ENCODE measurements at regions not wholly inside any gene's neighbourhood (a gene's known extent, or its start where the extent isn't known, plus 50 kb on each side); places are given as distances from the start of the nearest gene placed in this dataset.

DNA sequence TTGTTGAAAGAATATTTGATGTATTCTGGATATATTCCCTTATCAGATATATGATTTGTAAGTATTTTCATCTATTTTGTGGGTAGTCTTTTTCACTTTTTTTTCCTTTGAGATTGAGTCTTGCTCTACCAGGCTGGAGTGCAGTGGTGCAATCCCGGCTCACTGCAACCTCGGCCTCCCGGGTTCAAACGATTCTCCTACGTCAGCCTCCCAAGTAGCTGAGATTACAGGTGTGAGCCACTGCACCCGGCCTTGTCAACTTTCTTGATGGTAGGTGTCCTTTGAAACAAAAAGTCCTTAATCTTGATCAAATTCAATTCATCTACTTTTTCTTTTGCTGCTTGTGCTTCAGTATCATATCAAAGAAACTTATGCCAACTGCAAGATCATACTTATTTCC, 297.2 kb upstream of the NRSN1 start:
- no peak overlapping the region for H3K4me2 ChIP-seq (ENCODE audit: low read length)
- no peak overlapping the region for H3K27ac ChIP-seq (ENCODE audit: low read length)
- no peak overlapping the region for H3K9ac ChIP-seq (ENCODE audit: low read length)
- no peaks in the 10 kb centered on the region for H3K9me2 ChIP-seq (ENCODE audit: insufficient read depth, low read length)
- no peaks in the 10 kb centered on the region for H4K20me1 ChIP-seq (ENCODE audit: insufficient read depth)
- H3K9me3 ChIP-seq (ENCODE audit: low read length): no peaks in the 10 kb centered on the region
- no peak overlapping the region for H2AFZ ChIP-seq (ENCODE audit: low read depth, low read length)
- no peaks in the 10 kb centered on the region for H3F3A ChIP-seq (ENCODE audit: insufficient read depth, low read length, poor library complexity, severe bottlenecking)
- TF ChIP-seq POLR2AphosphoS5 (IDR thresholded peaks at IDR 0.05) (no peak), SMC3 (conservative IDR thresholded peaks at IDR 0.05; ENCODE audit: poor library complexity) (no peak), RAD21 (conservative IDR thresholded peaks at IDR 0.05) (no peak), EP300 (conservative IDR thresholded peaks at IDR 0.05; ENCODE audit: poor library complexity, severe bottlenecking) (no peak), EZH2 (IDR thresholded peaks at IDR 0.05; ENCODE audit: borderline replicate concordance, insufficient read depth, low read length, poor library complexity, severe bottlenecking) (no peak), TAF1 (IDR thresholded peaks at IDR 0.05; ENCODE audit: low read depth) (no peak), MXI1 (conservative IDR thresholded peaks at IDR 0.05; ENCODE audit: poor library complexity, severe bottlenecking) (no peak)
- TF ChIP-seq, protein P1, sequence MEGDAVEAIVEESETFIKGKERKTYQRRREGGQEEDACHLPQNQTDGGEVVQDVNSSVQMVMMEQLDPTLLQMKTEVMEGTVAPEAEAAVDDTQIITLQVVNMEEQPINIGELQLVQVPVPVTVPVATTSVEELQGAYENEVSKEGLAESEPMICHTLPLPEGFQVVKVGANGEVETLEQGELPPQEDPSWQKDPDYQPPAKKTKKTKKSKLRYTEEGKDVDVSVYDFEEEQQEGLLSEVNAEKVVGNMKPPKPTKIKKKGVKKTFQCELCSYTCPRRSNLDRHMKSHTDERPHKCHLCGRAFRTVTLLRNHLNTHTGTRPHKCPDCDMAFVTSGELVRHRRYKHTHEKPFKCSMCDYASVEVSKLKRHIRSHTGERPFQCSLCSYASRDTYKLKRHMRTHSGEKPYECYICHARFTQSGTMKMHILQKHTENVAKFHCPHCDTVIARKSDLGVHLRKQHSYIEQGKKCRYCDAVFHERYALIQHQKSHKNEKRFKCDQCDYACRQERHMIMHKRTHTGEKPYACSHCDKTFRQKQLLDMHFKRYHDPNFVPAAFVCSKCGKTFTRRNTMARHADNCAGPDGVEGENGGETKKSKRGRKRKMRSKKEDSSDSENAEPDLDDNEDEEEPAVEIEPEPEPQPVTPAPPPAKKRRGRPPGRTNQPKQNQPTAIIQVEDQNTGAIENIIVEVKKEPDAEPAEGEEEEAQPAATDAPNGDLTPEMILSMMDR (IDR thresholded peaks at IDR 0.05; ENCODE audit: poor library complexity, severe bottlenecking): no peak
- TF ChIP-seq, protein P2, sequence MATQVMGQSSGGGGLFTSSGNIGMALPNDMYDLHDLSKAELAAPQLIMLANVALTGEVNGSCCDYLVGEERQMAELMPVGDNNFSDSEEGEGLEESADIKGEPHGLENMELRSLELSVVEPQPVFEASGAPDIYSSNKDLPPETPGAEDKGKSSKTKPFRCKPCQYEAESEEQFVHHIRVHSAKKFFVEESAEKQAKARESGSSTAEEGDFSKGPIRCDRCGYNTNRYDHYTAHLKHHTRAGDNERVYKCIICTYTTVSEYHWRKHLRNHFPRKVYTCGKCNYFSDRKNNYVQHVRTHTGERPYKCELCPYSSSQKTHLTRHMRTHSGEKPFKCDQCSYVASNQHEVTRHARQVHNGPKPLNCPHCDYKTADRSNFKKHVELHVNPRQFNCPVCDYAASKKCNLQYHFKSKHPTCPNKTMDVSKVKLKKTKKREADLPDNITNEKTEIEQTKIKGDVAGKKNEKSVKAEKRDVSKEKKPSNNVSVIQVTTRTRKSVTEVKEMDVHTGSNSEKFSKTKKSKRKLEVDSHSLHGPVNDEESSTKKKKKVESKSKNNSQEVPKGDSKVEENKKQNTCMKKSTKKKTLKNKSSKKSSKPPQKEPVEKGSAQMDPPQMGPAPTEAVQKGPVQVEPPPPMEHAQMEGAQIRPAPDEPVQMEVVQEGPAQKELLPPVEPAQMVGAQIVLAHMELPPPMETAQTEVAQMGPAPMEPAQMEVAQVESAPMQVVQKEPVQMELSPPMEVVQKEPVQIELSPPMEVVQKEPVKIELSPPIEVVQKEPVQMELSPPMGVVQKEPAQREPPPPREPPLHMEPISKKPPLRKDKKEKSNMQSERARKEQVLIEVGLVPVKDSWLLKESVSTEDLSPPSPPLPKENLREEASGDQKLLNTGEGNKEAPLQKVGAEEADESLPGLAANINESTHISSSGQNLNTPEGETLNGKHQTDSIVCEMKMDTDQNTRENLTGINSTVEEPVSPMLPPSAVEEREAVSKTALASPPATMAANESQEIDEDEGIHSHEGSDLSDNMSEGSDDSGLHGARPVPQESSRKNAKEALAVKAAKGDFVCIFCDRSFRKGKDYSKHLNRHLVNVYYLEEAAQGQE (IDR thresholded peaks at IDR 0.05; ENCODE audit: borderline replicate concordance): no peak
- no peaks in the 10 kb centered on the region for H3K27me3 ChIP-seq (ENCODE audit: insufficient read depth, low read depth, low read length)
- no peaks in the 10 kb centered on the region for H3K36me3 ChIP-seq (ENCODE audit: insufficient read depth, low read length)
- no peaks in the 10 kb centered on the region for H3K79me2 ChIP-seq (replicated peaks; ENCODE audit: insufficient read depth, low read length)
- H3K4me3 ChIP-seq (ENCODE audit: low read length): no peak overlapping the region

DNA sequence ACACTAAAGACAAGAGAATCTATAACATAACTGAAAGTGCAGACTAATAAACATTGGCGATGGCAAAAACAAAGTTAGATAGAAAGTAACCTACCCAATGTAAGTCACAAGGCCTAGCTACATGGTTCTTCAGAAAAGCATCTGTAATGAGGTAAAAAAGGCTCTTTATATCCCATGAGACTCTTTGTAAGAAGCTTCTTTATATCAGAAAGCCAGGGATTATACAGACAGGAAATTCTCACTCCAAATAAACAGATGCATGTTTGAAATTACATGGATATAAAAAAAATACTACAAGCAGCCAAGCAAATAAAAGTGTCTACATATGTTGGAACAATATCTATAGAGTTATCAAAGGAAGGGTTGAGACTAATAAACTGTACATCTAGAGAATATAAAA, 284.9 kb upstream of the NRSN1 start:
- Histone ChIP-seq H3F3A (ENCODE audit: insufficient read depth, low read length, poor library complexity, severe bottlenecking) (no peaks in the 10 kb centered on the region), H3K27ac (ENCODE audit: low read length) (no peak overlapping the region), H4K20me1 (ENCODE audit: insufficient read depth) (no peaks in the 10 kb centered on the region), H2AFZ (ENCODE audit: low read depth, low read length) (no peak overlapping the region), H3K36me3 (ENCODE audit: insufficient read depth, low read length) (no peaks in the 10 kb centered on the region), H3K9ac (ENCODE audit: low read length) (no peak overlapping the region), H3K9me2 (ENCODE audit: insufficient read depth, low read length) (no peaks in the 10 kb centered on the region), H3K27me3 (ENCODE audit: insufficient read depth, low read depth, low read length) (no peaks in the 10 kb centered on the region), H3K9me3 (ENCODE audit: low read length) (no peaks in the 10 kb centered on the region), H3K4me2 (ENCODE audit: low read length) (no peak overlapping the region), H3K79me2 (replicated peaks; ENCODE audit: insufficient read depth, low read length) (no peaks in the 10 kb centered on the region), H3K4me3 (ENCODE audit: low read length) (no peak overlapping the region)
- TF ChIP-seq, protein P1 (IDR thresholded peaks at IDR 0.05; ENCODE audit: poor library complexity, severe bottlenecking): no peak
- TF ChIP-seq MXI1 (conservative IDR thresholded peaks at IDR 0.05; ENCODE audit: poor library complexity, severe bottlenecking) (no peak), POLR2AphosphoS5 (IDR thresholded peaks at IDR 0.05) (no peak), SMC3 (conservative IDR thresholded peaks at IDR 0.05; ENCODE audit: poor library complexity) (no peak), EP300 (conservative IDR thresholded peaks at IDR 0.05; ENCODE audit: poor library complexity, severe bottlenecking) (no peak), EZH2 (IDR thresholded peaks at IDR 0.05; ENCODE audit: borderline replicate concordance, insufficient read depth, low read length, poor library complexity, severe bottlenecking) (no peak)
- TF ChIP-seq, protein P2 (IDR thresholded peaks at IDR 0.05; ENCODE audit: borderline replicate concordance): no peak

Data from neural cell (in vitro differentiated cells).